Gastrocnemius medialis (tissue), 4 donors: ENCODE measurements at regions not wholly inside any gene's neighbourhood (a gene's known extent, or its start where the extent isn't known, plus 50 kb on each side); places are given as distances from the start of the nearest gene placed in this dataset.

ENCODE experiments used
- ATAC-seq, 2 donors: fragments of 150-250 bp; one replicate each; pipeline ENCODE4 v1.9.1; 2016
- DNase-seq, 2 donors: peaks; one replicate each; pipeline ENCODE4 v3.0.0-alpha.2; 2019
- H3K27ac ChIP-seq, 4 donors: fragments of 200-600 bp; sonication (generic); 1 replicate in 1 of 4; 2 replicates in 3 of 4; pipeline ENCODE4 v1.5.1; 2016 to 2018; ENCODE audit warnings: mild to moderate bottlenecking in 2 of 4, moderate library complexity in 1 of 4
- H3K27me3 ChIP-seq, 3 donors: fragments of 200-600 bp; sonication (generic) in 2 of 3; 1 replicate in 1 of 3; 2 replicates in 2 of 3; pipeline versions ENCODE4 v1.5.1 to v1.6.0; 2016 to 2019; ENCODE audit warnings: mild to moderate bottlenecking in 1 of 3, moderate library complexity in 1 of 3
- H3K36me3 ChIP-seq, 2 donors: fragments of 200-600 bp; sonication (generic) in 1 of 2; one replicate each; pipeline ENCODE4 v1.5.1; 2017 to 2018
- H3K4me1 ChIP-seq, 2 donors: fragments of 200-600 bp; sonication (generic) in 1 of 2; one replicate each; pipeline ENCODE4 v1.5.1; 2016 to 2017; ENCODE audit warnings: mild to moderate bottlenecking in 2 of 2
- H3K4me3 ChIP-seq, 4 donors: fragments of 200-600 bp; sonication (generic) in 3 of 4; 1 replicate in 1 of 4; 2 replicates in 3 of 4; pipeline ENCODE4 v1.5.1; 2016 to 2019; ENCODE audit warnings: mild to moderate bottlenecking in 2 of 4
- H3K9me3 ChIP-seq, 3 donors: fragments of 200-600 bp; sonication (generic) in 2 of 3; 1 replicate in 1 of 3; 2 replicates in 2 of 3; pipeline ENCODE4 v1.5.1; 2016 to 2019
- POLR2A ChIP-seq, 2 donors: fragments of 450-650 bp; IDR thresholded peaks; one replicate each; pipeline ENCODE4 v1.6.1; 2017; ENCODE audit warnings: antibody characterized with exemption in 2 of 2, mild to moderate bottlenecking in 2 of 2, moderate library complexity in 2 of 2
- in situ Hi-C, 4 donors: fragments of 200-750 bp; cut with MboI; loops; one replicate each; pipeline versions ENCODE4 v1.15.0 to v1.8.0; 2017; ENCODE audit warnings: low sequenced_read_pairs in 4 of 4
- intact Hi-C: fragments of 100-400 bp; cut with DNase I; formaldehyde crosslinking; loops from one replicate; pipeline ENCODE4 v1.15.1; 2023; ENCODE audit warnings: low total_unique reads
- TF ChIP-seq, protein P1 (sequence below), 5 experiments: fragments of 450-650 bp in 3 of 5; fragments of 200-600 bp in 2 of 5; sonication (generic) in 2 of 5; IDR thresholded peaks in 4 of 5; conservative IDR thresholded peaks in 1 of 5; 1 replicate in 4 of 5; 2 replicates in 1 of 5; pipeline ENCODE4 v1.5.1; 2016 to 2019; ENCODE audit warnings: antibody characterized with exemption in 5 of 5, mild to moderate bottlenecking in 3 of 5, moderate library complexity in 3 of 5

DNA sequence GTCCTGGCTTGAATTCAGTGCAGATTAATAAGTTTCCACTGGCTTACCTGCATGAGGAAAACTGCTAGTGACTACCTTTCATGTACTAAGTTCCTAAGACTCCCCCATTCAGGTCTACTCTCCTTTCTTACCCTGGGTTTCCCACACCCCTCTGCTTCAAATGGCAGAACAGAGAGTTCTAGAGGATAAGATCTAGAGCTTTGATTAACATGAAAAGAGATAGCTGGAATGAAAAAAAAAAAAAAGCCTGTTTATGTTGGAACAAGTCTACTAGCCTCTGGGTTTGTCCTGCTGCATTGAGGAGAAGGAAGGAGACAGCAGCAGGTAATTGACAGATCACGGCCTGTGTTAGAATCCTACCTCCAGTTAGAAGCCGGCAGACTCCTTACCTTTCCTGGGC lies 201.4 kb upstream of the SOX4 start:
- TF ChIP-seq, protein P1, sequence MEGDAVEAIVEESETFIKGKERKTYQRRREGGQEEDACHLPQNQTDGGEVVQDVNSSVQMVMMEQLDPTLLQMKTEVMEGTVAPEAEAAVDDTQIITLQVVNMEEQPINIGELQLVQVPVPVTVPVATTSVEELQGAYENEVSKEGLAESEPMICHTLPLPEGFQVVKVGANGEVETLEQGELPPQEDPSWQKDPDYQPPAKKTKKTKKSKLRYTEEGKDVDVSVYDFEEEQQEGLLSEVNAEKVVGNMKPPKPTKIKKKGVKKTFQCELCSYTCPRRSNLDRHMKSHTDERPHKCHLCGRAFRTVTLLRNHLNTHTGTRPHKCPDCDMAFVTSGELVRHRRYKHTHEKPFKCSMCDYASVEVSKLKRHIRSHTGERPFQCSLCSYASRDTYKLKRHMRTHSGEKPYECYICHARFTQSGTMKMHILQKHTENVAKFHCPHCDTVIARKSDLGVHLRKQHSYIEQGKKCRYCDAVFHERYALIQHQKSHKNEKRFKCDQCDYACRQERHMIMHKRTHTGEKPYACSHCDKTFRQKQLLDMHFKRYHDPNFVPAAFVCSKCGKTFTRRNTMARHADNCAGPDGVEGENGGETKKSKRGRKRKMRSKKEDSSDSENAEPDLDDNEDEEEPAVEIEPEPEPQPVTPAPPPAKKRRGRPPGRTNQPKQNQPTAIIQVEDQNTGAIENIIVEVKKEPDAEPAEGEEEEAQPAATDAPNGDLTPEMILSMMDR (IDR thresholded peaks at IDR 0.05 in 4 of 5, conservative IDR thresholded peaks at IDR 0.05 in 1 of 5): no peak
- TF ChIP-seq POLR2A (IDR thresholded peaks at IDR 0.05): no peak
- intact Hi-C loops (no loop called here), in situ Hi-C loops (no loop called here)
- Histone ChIP-seq H3K4me1 (no peaks in the 10 kb centered on the region), H3K9me3 (no peaks in the 10 kb centered on the region), H3K4me3 (no peak overlapping the region), H3K27me3 (no peaks in the 10 kb centered on the region), H3K27ac (no peak overlapping the region), H3K36me3 (no peaks in the 10 kb centered on the region)
- DNase-seq (no peak), ATAC-seq (no peak)

DNA sequence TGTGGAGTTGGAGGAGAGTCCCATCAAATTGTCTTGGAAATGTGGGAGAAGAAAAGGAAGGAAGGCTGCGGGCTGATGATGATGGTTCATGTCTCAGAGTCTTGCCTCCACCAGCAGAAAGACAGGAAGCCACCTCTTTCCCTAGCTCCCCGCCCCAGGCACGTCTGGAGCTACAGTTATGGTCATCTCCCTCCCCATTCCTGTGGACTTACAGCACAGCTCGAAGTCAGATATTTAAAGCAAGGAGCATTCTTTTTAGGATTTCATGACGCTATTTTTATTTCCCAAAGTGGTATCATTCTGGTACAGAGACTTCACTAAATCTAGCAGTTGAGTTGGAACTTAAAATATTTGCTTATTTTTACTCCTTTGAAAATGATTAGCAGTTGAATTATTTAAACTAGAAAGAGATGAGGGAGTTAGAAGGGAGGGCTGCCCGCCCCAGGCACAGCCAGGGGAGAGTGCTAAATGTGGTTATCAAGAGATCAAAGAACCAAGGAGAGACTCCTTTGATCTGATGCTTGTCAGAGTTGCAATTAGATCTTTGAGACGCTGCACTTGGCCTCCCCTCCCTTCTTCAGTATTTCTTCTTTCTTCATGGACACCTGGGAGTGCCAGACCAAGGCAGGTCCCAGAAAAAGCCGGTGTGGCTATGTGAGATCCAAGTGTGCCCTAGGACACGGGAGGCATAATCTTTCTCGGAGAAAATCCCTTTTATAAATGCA lies 199.9 kb upstream of the SOX4 start:
- TF ChIP-seq POLR2A (IDR thresholded peaks at IDR 0.05): no peak
- TF ChIP-seq, protein P1 (IDR thresholded peaks at IDR 0.05 in 4 of 5, conservative IDR thresholded peaks at IDR 0.05 in 1 of 5): no peak
- H3K4me3 ChIP-seq: no peak overlapping the region
- ATAC-seq: no peak
- H3K4me1 ChIP-seq: no peaks in the 10 kb centered on the region
- DNase-seq: no peak
- H3K9me3 ChIP-seq: no peaks in the 10 kb centered on the region
- in situ Hi-C loops: no loop called here
- H3K36me3 ChIP-seq: no peaks in the 10 kb centered on the region
- no peak overlapping the region for H3K27ac ChIP-seq
- H3K27me3 ChIP-seq: no peaks in the 10 kb centered on the region
- intact Hi-C loops: no loop called here

DNA sequence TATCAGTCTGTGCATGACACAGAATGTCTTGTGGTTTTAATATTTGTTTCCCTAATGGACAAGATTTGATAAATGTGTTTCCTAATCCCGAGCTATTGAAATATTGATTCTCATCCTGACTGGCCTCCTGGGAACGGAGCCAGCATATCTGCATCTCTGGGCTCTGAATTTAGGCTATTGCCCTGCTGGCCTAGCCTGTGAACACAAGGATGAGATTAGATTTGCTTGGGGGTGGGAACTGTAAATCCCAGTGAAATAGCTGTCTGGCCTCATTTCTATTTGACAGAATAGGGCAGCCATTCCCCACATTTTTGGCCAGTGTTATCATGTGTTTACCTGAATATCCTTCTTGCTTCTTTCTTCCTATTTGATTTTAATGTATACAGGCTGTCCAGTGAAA lies 198.4 kb upstream of the SOX4 start:
- Histone ChIP-seq H3K4me3 (no peak overlapping the region), H3K36me3 (no peaks in the 10 kb centered on the region), H3K27me3 (no peaks in the 10 kb centered on the region), H3K27ac (no peak overlapping the region), H3K9me3 (no peaks in the 10 kb centered on the region), H3K4me1 (no peaks in the 10 kb centered on the region)
- intact Hi-C loops: no loop called here
- in situ Hi-C loops: no loop called here
- TF ChIP-seq, protein P1 (IDR thresholded peaks at IDR 0.05 in 4 of 5, conservative IDR thresholded peaks at IDR 0.05 in 1 of 5): no peak
- TF ChIP-seq POLR2A (IDR thresholded peaks at IDR 0.05): no peak
- ATAC-seq (no peak), DNase-seq (no peak)

DNA sequence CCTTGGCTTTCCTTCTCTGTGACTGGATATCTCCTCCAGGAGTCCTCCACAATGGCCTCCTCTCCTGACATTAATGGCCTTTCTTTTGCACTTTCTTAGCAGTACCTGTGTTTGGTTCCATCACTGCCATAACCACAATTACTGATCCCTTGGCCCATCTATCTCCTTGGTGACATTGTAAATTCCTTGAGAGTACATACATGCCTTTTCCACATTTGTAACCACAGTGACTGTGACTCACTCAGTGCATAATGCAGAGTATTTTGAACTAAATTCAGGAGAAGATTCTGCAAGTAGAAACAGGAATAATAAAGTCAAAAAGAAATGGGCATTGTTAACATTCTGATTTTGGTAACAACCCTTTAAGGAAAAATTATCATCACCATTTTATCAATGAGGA lies 197.2 kb upstream of the SOX4 start:
- Histone ChIP-seq H3K27ac (no peak overlapping the region), H3K4me1 (no peaks in the 10 kb centered on the region), H3K36me3 (no peaks in the 10 kb centered on the region), H3K4me3 (no peak overlapping the region), H3K9me3 (no peaks in the 10 kb centered on the region), H3K27me3 (no peaks in the 10 kb centered on the region)
- no peak for DNase-seq
- in situ Hi-C loops (no loop called here), intact Hi-C loops (no loop called here)
- TF ChIP-seq, protein P1 (IDR thresholded peaks at IDR 0.05 in 4 of 5, conservative IDR thresholded peaks at IDR 0.05 in 1 of 5): no peak
- TF ChIP-seq POLR2A (IDR thresholded peaks at IDR 0.05): no peak
- ATAC-seq: no peak
